Panc1 (cell line): ENCODE measurements at regions not wholly inside any gene's neighbourhood (a gene's known extent, or its start where the extent isn't known, plus 50 kb on each side); places are given as distances from the start of the nearest gene placed in this dataset.

ENCODE experiments used
- ATAC-seq: fragments of 200-7000 bp; cut with Tn5 transposase; 2 replicates; pipeline ENCODE4 v1.9.1; 2020; ENCODE audit warnings: mild to moderate bottlenecking, moderate library complexity
- BruUV-seq: library from RNA; stranded (reverse); fragments of 400-500 nt; replicated peaks from 2 replicates; lab custom pipeline; 2021; lab: Mats Ljungman, UMichigan
- CTCF ChIA-PET: fragments of 300-600 bp; sonication (Branson Sonifier 250); formaldehyde crosslinking; loops from one replicate; lab custom pipeline; 2022; ENCODE audit warnings: antibody characterized with exemption; lab: Charles Lee
- POLR2A ChIA-PET: fragments of 300-600 bp; sonication (Branson Sonifier 250); formaldehyde crosslinking; loops from one replicate; lab custom pipeline; 2022; ENCODE audit warnings: antibody characterized with exemption; lab: Charles Lee
- DNase-seq: peaks from one replicate; pipeline ENCODE4 v3.0.0-alpha.2; 2010; ENCODE audit warnings: low read depth, low spot score
- H3K27ac ChIP-seq: 2 replicates; pipeline ENCODE4 v1.5.1; 2011; ENCODE audit warnings: mild to moderate bottlenecking, low read length, inconsistent platforms
- H3K27me3 ChIP-seq: fragments of 200-500 bp; sonication (Bioruptor generic); 2 replicates; pipeline ENCODE4 v1.6.0; 2014; ENCODE audit warnings: low read length, inconsistent platforms; ENCODE audit not compliant: control insufficient read depth, insufficient read depth
- H3K36me3 ChIP-seq: fragments of 200-500 bp; sonication (Bioruptor generic); 2 replicates; pipeline ENCODE4 v1.5.1; 2014; ENCODE audit warnings: inconsistent platforms, mild to moderate bottlenecking, low read length, moderate library complexity; ENCODE audit not compliant: control insufficient read depth, insufficient read depth
- H3K4me1 ChIP-seq: 2 replicates; pipeline ENCODE4 v1.5.1; 2011; ENCODE audit warnings: inconsistent platforms, mild to moderate bottlenecking, low read length, moderate library complexity; ENCODE audit not compliant: control insufficient read depth, insufficient read depth
- H3K4me3 ChIP-seq, 2 experiments: 2 replicates each; pipeline ENCODE4 v1.5.1; 2011 to 2012; ENCODE audit warnings: low read depth in 2 of 2, low read length in 2 of 2, mild to moderate bottlenecking in 2 of 2, inconsistent platforms in 1 of 2, moderate library complexity in 1 of 2
- H3K9me3 ChIP-seq: fragments of 200-500 bp; sonication (Bioruptor generic); 2 replicates; pipeline ENCODE4 v1.5.1; 2014; ENCODE audit warnings: low read depth, mild to moderate bottlenecking, inconsistent platforms, low read length, moderate library complexity; ENCODE audit not compliant: control insufficient read depth, insufficient read depth
- POLR2AphosphoS5 ChIP-seq: IDR thresholded peaks from 2 replicates; pipeline ENCODE4 v1.6.1; 2012; ENCODE audit warnings: mild to moderate bottlenecking, low read depth, low read length, moderate library complexity
- SIN3A ChIP-seq: IDR thresholded peaks from 2 replicates; pipeline ENCODE4 v1.6.1; 2012; ENCODE audit warnings: low read depth, mild to moderate bottlenecking, low read length, moderate library complexity, borderline replicate concordance; ENCODE audit not compliant: insufficient read depth
- TCF7L2 ChIP-seq: IDR thresholded peaks from 2 replicates; pipeline ENCODE4 v1.6.1; 2011; ENCODE audit warnings: mild to moderate bottlenecking, low read depth, low read length, inconsistent platforms
- in situ Hi-C: cut with HindIII; loops from 2 replicates; pipeline ENCODE4 v1.10.0; 2016; ENCODE audit warnings: low sequenced_read_pairs, low pct_unique_long_range_greater_than_20kb
- intact Hi-C: fragments of 100-400 bp; cut with micrococcal nuclease; formaldehyde crosslinking; loops from one replicate; pipeline ENCODE4 v1.10.0; 2022; ENCODE audit not compliant: unreplicated experiment
- TF ChIP-seq, protein P1 (sequence below): fragments of 450-650 bp; IDR thresholded peaks from 2 replicates; pipeline ENCODE4 v1.5.1; 2017; ENCODE audit warnings: mild to moderate bottlenecking
- TF ChIP-seq, protein P2 (sequence below), 2 experiments: IDR thresholded peaks; 2 replicates each; pipeline ENCODE4 v1.6.1; 2011 to 2012; ENCODE audit warnings: low read depth in 2 of 2, control low read depth in 1 of 2, low read length in 1 of 2, mild to moderate bottlenecking in 1 of 2, moderate library complexity in 1 of 2; ENCODE audit not compliant: insufficient read depth in 1 of 2

DNA sequence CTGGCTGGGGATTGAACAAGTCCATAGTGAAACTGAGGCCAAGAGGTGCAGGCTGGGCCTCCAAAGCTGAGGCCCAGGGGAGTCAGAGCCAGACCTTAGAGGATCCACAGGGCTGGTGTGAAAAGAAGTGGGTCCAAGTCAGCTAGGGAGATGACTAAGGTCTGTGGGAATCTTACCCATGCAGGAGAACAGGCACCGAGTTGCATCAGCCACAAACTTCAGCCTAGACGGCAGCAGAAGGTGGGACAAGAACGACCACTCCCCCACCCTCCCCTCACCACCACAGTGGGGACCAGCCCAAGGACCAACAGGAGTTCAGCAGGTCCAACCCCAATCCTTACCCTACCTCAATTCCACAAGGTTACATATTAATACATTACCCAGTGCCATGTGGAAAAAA is 282.3 kb downstream of the TTLL7 start:
- Histone ChIP-seq H3K4me1 (no peaks in the 10 kb centered on the region), H3K27me3 (no peaks in the 10 kb centered on the region; the same call in 1 of the 2 replicates), H3K9me3 (no peaks in the 10 kb centered on the region), H3K36me3 (no peaks in the 10 kb centered on the region), H3K27ac (no peak overlapping the region), H3K4me3 (no peak overlapping the region)
- ChIA-PET POLR2A (no interaction called here), CTCF (no interaction called here)
- TF ChIP-seq SIN3A (no peak), POLR2AphosphoS5 (no peak), TCF7L2 (no peak)
- TF ChIP-seq, protein P1, sequence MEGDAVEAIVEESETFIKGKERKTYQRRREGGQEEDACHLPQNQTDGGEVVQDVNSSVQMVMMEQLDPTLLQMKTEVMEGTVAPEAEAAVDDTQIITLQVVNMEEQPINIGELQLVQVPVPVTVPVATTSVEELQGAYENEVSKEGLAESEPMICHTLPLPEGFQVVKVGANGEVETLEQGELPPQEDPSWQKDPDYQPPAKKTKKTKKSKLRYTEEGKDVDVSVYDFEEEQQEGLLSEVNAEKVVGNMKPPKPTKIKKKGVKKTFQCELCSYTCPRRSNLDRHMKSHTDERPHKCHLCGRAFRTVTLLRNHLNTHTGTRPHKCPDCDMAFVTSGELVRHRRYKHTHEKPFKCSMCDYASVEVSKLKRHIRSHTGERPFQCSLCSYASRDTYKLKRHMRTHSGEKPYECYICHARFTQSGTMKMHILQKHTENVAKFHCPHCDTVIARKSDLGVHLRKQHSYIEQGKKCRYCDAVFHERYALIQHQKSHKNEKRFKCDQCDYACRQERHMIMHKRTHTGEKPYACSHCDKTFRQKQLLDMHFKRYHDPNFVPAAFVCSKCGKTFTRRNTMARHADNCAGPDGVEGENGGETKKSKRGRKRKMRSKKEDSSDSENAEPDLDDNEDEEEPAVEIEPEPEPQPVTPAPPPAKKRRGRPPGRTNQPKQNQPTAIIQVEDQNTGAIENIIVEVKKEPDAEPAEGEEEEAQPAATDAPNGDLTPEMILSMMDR, result no peak
- TF ChIP-seq, protein P2, sequence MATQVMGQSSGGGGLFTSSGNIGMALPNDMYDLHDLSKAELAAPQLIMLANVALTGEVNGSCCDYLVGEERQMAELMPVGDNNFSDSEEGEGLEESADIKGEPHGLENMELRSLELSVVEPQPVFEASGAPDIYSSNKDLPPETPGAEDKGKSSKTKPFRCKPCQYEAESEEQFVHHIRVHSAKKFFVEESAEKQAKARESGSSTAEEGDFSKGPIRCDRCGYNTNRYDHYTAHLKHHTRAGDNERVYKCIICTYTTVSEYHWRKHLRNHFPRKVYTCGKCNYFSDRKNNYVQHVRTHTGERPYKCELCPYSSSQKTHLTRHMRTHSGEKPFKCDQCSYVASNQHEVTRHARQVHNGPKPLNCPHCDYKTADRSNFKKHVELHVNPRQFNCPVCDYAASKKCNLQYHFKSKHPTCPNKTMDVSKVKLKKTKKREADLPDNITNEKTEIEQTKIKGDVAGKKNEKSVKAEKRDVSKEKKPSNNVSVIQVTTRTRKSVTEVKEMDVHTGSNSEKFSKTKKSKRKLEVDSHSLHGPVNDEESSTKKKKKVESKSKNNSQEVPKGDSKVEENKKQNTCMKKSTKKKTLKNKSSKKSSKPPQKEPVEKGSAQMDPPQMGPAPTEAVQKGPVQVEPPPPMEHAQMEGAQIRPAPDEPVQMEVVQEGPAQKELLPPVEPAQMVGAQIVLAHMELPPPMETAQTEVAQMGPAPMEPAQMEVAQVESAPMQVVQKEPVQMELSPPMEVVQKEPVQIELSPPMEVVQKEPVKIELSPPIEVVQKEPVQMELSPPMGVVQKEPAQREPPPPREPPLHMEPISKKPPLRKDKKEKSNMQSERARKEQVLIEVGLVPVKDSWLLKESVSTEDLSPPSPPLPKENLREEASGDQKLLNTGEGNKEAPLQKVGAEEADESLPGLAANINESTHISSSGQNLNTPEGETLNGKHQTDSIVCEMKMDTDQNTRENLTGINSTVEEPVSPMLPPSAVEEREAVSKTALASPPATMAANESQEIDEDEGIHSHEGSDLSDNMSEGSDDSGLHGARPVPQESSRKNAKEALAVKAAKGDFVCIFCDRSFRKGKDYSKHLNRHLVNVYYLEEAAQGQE (IDR thresholded peaks at IDR 0.05; ENCODE audit: insufficient read depth in 1 of 2, low read depth in 2 of 2, low read length in 1 of 2), result no peak
- intact Hi-C loops, result no loop called here
- in situ Hi-C loops, result no loop called here
- BruUV-seq, result no TSS peak
- DNase-seq (no peak), ATAC-seq (no peak)

DNA sequence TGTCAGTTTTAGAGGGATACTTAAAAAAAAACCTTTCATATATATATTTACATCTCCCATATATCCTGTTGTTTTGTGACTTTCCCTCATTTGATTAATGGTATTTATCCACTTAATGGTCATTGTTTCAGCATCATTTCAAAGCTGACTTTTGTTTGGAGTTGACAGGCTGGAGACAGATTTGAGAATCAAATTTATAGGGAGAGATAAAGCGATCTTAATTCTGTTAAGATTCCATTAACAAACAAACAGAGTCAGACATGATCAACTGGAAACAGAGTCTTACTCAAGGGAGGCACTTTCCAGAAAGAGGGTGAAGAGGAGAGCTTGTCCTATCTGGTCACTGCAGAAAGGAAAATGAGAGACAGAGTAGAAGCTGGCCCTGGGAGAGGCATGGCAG is 283.4 kb downstream of the TTLL7 start:
- no peaks in the 10 kb centered on the region for H3K9me3 ChIP-seq
- in situ Hi-C loops, result no loop called here
- CTCF ChIA-PET, result no interaction called here
- no peak overlapping the region for H3K27ac ChIP-seq
- ATAC-seq (no peak), DNase-seq (no peak)
- H3K4me3 ChIP-seq, result no peak overlapping the region
- intact Hi-C loops, result no loop called here
- H3K36me3 ChIP-seq, result no peaks in the 10 kb centered on the region
- BruUV-seq, result no TSS peak
- TF ChIP-seq, protein P1, result no peak
- TF ChIP-seq TCF7L2, result no peak
- TF ChIP-seq SIN3A, result no peak
- TF ChIP-seq POLR2AphosphoS5, result no peak
- TF ChIP-seq, protein P2 (IDR thresholded peaks at IDR 0.05; ENCODE audit: insufficient read depth in 1 of 2, low read depth in 2 of 2, low read length in 1 of 2), result no peak
- H3K4me1 ChIP-seq, result no peaks in the 10 kb centered on the region
- peaks cover 5% of the 10 kb centered on the region; the same call in 1 of the 2 replicates for H3K27me3 ChIP-seq
- POLR2A ChIA-PET, result no interaction called here
